Duodenal mucosa (tissue), 2 donors: ENCODE measurements at regions not wholly inside any gene's neighbourhood (a gene's known extent, or its start where the extent isn't known, plus 50 kb on each side); places are given as distances from the start of the nearest gene placed in this dataset.
"Not testable (repeated sequence)": the region's sequence is repeated elsewhere in the genome, so short reads cannot be mapped to it uniquely, and the experiment has no call there.

Experiments
- H3K27ac ChIP-seq: one replicate; pipeline ENCODE4 v1.7.0; 2013; ENCODE audit warnings: low read depth, low read length
- H3K27me3 ChIP-seq, 2 donors: one replicate each; pipeline ENCODE4 v1.7.0; 2013; ENCODE audit warnings: low read length in 2 of 2, control low read depth in 1 of 2; ENCODE audit not compliant: insufficient read depth in 2 of 2, control insufficient read depth in 1 of 2
- H3K36me3 ChIP-seq, 2 donors: one replicate each; pipeline ENCODE4 v1.7.0; 2013; ENCODE audit warnings: low read length in 2 of 2, control low read depth in 1 of 2; ENCODE audit not compliant: insufficient read depth in 2 of 2, control insufficient read depth in 1 of 2
- H3K4me1 ChIP-seq, 2 donors: one replicate each; pipeline ENCODE4 v1.7.0; 2013; ENCODE audit warnings: low read length in 2 of 2, control low read depth in 1 of 2; ENCODE audit not compliant: insufficient read depth in 2 of 2, control insufficient read depth in 1 of 2
- H3K4me3 ChIP-seq, 2 donors: one replicate each; pipeline ENCODE4 v1.7.0; 2013; ENCODE audit warnings: low read length in 2 of 2, low read depth in 1 of 2
- H3K9ac ChIP-seq, 2 donors: one replicate each; pipeline ENCODE4 v1.7.0; 2013; ENCODE audit warnings: low read length in 2 of 2, low read depth in 1 of 2
- H3K9me3 ChIP-seq, 2 donors: one replicate each; pipeline ENCODE4 v1.7.0; 2013; ENCODE audit warnings: low read length in 2 of 2, control low read depth in 1 of 2; ENCODE audit not compliant: control insufficient read depth in 1 of 2

DNA sequence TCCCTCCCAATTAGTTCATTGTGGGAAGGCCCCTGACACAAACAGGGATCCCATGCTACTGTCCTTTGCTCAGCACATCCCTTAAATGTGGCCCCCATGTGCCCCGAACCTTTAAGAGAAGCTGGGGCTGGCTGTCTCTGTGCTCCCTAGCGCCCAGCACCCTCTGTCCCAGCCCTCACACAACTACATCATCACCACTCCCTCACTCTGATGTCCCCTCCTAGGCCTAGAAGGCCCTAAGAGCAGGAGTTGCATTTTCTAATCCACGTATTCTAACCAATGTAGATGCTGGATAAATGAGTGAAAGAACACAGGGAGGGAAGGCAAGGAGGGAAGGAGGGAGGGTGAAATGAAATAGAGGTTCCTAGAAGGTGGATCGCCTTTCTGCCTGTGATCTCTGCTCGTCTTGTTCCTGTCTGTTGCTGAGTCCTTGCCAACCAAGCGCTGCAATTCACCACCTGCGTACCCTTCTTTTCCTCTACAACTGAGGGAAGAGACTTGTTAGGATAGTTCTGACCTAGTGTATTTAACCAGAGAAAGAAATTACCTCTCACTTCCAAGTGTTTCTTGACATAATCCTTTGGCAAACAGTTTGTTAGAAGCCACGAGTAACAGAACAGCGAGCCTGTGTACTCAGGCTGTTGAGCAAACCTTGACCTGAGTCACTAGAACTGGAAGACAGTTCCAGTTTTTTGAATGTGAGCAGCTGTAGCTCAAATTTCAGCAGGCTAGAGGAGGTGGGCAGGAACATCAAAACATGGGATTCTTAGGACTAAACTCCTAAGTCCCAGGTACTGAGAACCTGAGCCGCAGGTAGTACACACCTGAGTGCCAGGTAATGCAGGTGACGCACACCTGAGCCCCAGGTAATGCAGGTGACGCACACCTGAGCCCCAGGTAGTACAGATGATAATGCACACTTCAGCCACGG lies 181.5 kb upstream of the ID2 start:
- peaks cover 21 to 31% of the 10 kb centered on the region in 2 donors for H3K4me1 ChIP-seq
- no peaks in the 10 kb centered on the region for H3K9me3 ChIP-seq
- H3K27ac ChIP-seq = no peak overlapping the region
- no peaks in the 10 kb centered on the region for H3K27me3 ChIP-seq
- no peak overlapping the region for H3K4me3 ChIP-seq
- peak overlapping the region in 1 of 2 donors; percentile 7 for H3K9ac ChIP-seq
- no peaks in the 10 kb centered on the region for H3K36me3 ChIP-seq

DNA sequence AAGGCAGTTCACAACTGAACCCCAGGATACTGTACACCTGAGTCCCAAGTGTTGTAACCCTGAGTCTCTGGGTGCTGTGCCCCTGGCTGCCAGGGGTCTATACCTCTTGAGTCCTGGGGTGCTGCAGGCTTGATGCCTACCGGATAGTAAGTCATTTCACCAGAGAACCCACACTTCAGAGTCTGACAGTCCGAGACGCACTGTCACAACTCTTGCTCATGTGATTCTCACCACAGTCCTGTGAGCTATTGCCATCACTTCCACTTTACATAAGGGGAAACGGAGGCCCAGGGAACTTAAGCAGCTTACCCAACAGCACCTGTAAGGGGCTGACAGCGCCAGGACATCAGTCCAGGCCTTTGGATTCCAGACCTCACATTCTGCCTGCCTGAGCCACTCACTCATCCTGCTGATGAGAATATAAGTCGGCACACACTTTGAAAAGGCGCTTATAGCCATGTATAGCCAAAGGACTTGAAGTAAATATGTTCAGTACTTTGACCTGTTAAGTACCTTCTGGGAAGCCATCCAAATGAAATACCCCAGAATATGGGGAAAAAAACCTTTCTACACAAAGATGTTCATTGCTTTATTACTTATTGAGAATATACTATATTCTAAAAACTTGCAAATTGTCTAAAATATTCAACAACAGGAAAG lies 180.7 kb upstream of the ID2 start:
- Histone ChIP-seq H3K27ac (no peak overlapping the region), H3K9ac (no peak overlapping the region), H3K9me3 (no peaks in the 10 kb centered on the region), H3K4me1 (peaks cover 17 to 24% of the 10 kb centered on the region in 2 donors), H3K4me3 (no peak overlapping the region), H3K36me3 (no peaks in the 10 kb centered on the region), H3K27me3 (no peaks in the 10 kb centered on the region)

DNA sequence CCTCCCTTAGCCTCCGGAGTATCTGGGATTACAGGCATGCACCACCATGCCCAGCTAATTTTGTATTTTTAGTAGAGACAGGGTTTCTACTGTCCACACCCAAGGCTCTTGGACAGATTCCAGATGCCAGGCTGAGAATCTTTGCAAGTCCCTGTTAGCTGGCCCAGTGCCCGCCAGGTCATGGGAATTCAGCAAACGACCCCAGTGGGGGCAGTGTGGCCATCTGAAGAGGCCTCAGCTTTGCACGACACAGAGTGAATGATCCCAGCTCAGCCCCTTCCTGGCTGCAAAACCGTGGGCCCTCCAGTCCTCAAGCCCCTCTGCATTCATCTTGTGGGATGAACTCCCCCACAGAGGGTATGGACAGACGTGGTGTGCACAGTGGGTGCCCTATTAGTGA lies 179.5 kb upstream of the ID2 start:
- H3K4me1 ChIP-seq = peaks cover 13 to 16% of the 10 kb centered on the region in 2 donors
- H3K9ac ChIP-seq = no peak overlapping the region
- no peaks in the 10 kb centered on the region for H3K36me3 ChIP-seq
- no peaks in the 10 kb centered on the region for H3K9me3 ChIP-seq
- H3K27me3 ChIP-seq = no peaks in the 10 kb centered on the region
- H3K4me3 ChIP-seq = no peak overlapping the region
- H3K27ac ChIP-seq = no peak overlapping the region

DNA sequence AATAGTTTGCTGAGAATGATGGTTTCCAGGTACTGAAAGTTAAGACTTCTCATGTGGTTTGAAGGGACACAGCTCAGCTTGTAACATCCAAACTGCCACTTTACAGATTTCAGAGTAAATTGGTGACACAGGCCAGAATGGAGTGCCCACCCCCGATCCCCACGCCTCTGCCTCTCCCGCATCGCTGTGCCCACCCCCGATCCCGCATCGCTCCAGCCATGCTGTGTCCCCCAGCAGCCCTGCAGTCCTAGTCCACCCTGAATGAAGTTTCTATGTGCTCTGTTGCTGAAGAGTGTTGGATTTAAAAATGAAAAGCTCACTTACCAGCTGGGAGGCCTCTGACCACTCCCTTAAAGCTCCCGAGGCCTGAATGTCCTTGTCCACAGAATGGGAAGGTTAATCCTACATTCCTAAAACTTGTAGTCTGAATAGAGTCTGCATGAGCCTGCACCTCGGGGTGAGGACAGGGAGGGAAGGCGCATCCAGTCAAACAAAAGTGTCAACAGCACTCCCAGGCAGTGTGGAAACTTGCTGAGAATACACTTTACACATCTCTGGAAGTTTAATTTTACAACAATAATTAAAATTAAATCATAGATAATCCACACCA lies 176.4 kb upstream of the ID2 start:
- H3K9ac ChIP-seq = no peak overlapping the region
- peaks cover 0 to 3% of the 10 kb centered on the region in 2 donors for H3K9me3 ChIP-seq
- H3K27me3 ChIP-seq = no peaks in the 10 kb centered on the region
- H3K4me1 ChIP-seq = peaks cover 9 to 10% of the 10 kb centered on the region in 2 donors
- H3K27ac ChIP-seq = no peak overlapping the region
- H3K4me3 ChIP-seq = no peak overlapping the region
- H3K36me3 ChIP-seq = no peaks in the 10 kb centered on the region

DNA sequence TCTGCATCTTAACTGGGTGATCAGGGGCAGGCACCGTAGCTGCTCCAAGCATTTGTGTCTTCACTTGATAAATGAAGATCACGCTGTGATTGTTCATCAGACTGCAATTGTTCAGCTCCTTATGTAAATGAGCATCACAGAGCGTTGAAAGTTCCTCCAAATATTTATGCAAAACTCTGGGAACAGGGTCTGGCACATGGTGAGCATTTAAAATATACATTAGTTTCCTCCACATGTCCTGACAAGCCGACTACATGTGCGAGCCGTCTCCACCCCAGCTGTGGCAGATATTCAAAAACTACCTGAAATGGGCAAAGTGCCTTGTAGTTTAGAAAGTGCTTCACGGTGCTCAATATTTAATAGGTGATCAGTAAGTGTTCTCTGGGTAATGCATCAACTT lies 175.1 kb upstream of the ID2 start:
- Histone ChIP-seq H3K4me3 (no peak overlapping the region), H3K9me3 (peaks cover 0 to 3% of the 10 kb centered on the region in 2 donors), H3K36me3 (no peaks in the 10 kb centered on the region), H3K27me3 (no peaks in the 10 kb centered on the region), H3K4me1 (no peaks in the 10 kb centered on the region), H3K27ac (no peak overlapping the region), H3K9ac (no peak overlapping the region)

DNA sequence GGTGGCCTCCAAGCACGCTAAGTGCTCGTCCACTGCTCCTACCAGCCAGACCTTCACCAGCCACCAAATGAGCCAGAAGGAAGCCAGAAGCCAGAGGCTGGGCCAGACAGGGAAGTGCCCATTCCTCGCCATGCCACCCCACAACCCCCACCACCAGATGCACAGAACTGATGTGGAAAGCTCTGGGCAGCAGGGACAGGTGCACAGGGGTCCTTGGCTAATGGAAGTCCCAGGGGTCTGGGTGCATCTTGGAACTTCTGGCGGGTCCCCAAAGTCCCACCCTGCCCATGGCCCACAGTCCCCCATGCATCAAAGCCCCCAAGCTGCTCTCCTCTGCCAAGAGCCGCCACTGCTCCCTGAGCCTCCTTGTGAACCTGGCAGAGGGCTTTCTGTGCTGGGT lies 173.1 kb upstream of the ID2 start:
- no peaks in the 10 kb centered on the region for H3K27me3 ChIP-seq
- no peak overlapping the region for H3K27ac ChIP-seq
- H3K9me3 ChIP-seq = peaks cover 0 to 3% of the 10 kb centered on the region in 2 donors
- no peak overlapping the region for H3K9ac ChIP-seq
- no peak overlapping the region for H3K4me3 ChIP-seq
- H3K36me3 ChIP-seq = no peaks in the 10 kb centered on the region
- H3K4me1 ChIP-seq = peaks cover 0 to 4% of the 10 kb centered on the region in 2 donors

DNA sequence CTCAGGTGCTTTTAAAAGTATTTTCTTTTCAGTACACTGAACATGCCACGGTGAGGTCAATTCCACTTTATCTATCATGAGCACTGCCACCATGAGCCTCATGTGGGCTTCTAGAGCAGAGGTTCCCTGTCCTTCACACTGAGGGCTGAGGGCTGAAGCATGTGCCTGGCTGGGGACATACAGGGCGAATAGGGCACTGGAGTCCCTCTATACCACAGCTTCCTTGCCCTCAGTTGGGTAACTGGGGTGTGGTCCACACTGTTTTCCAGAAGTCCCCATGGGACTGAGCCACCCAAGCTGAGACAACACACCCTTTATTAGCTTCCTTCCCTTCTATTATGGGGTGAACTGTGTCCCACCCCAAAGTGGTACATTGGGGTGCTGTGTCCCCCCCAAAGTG lies 172.2 kb upstream of the ID2 start:
- Histone ChIP-seq H3K27ac (no peak overlapping the region), H3K9ac (no peak overlapping the region), H3K4me3 (no peak overlapping the region), H3K27me3 (no peaks in the 10 kb centered on the region), H3K9me3 (peaks cover 0 to 8% of the 10 kb centered on the region in 2 donors), H3K36me3 (no peaks in the 10 kb centered on the region), H3K4me1 (peaks cover 5 to 11% of the 10 kb centered on the region in 2 donors)

DNA sequence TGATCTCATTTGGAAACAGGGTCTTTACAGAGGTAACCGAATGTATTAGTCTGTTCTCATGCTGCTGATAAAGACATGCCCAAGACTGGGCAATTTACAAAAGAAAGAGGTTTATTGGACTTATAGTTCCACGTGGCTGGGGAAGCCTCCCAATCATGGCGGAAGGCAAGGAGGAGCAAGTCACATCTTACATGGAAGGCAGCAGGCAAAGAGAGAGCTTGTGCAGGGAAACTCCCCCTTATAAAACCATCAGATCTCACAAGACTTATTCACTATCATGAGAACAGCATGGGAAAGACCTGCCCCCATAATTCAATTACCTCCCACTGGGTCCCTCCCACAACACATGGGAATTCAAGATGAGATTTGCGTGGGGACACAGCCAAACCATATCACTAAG lies 171.8 kb upstream of the ID2 start:
- H3K27me3 ChIP-seq, H3K9me3 ChIP-seq, H3K27ac ChIP-seq, H3K9ac ChIP-seq, H3K4me3 ChIP-seq, H3K36me3 ChIP-seq: not testable (repeated sequence)
- peaks cover 5 to 13% of the 10 kb centered on the region in 2 donors for H3K4me1 ChIP-seq

DNA sequence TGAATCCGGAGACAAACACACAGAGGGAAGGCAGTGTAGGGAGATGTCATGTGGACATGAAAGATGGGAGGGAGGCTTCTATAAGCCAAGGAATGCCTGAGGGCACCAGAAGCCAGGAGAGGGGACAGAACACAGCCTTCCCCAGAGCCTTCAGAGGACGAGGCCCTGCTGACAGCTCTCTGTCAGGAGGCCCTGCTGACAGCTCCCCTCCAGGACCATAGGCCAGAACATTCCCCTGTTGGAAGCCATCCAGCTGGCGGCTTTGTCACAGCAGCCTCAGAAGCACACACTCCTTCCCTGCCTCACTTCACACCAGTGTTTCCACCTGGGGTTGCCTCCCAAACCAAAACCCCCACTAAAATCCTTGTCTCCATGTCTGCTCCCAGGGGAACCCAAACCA lies 171.3 kb upstream of the ID2 start:
- Histone ChIP-seq H3K27me3 (no peaks in the 10 kb centered on the region), H3K9me3 (peaks cover 0 to 8% of the 10 kb centered on the region in 2 donors), H3K4me1 (peaks cover 9 to 18% of the 10 kb centered on the region in 2 donors), H3K27ac (no peak overlapping the region), H3K9ac (no peak overlapping the region), H3K36me3 (no peaks in the 10 kb centered on the region), H3K4me3 (no peak overlapping the region)
